ENCODE measurements at regions not wholly inside any gene's neighbourhood (a gene's known extent, or its start where the extent isn't known, plus 50 kb on each side); places are given as distances from the start of the nearest gene placed in this dataset.
"Not testable (repeated sequence)": the region's sequence is repeated elsewhere in the genome, so short reads cannot be mapped to it uniquely, and the experiment has no call there.

- no peak overlapping the region for H3K4me3 ChIP-seq (replicated peaks; ENCODE audit: low read depth, low read length)
- no peak for DNase-seq (ENCODE audit: low read depth)
- no peak for TF ChIP-seq CTCF (IDR thresholded peaks at IDR 0.05; ENCODE audit: low read length, missing control alignments)
These were observed 498.7 kb downstream of the PREX1 start for GRCh38 chr20:48329031-48329615.

GRCh38 chr20:48327848-48328247 is 500.0 kb downstream of the PREX1 start:
- H3K4me3 ChIP-seq (replicated peaks; ENCODE audit: low read depth, low read length); DNase-seq (ENCODE audit: low read depth): not testable (repeated sequence)

- no peak for DNase-seq (ENCODE audit: low read depth)
- H3K4me3 ChIP-seq (replicated peaks; ENCODE audit: low read depth, low read length), result no peak overlapping the region
- no peak for TF ChIP-seq CTCF (IDR thresholded peaks at IDR 0.05; ENCODE audit: low read length, missing control alignments)
These were observed 500.9 kb downstream of the PREX1 start for GRCh38 chr20:48326868-48327267.

DNA sequence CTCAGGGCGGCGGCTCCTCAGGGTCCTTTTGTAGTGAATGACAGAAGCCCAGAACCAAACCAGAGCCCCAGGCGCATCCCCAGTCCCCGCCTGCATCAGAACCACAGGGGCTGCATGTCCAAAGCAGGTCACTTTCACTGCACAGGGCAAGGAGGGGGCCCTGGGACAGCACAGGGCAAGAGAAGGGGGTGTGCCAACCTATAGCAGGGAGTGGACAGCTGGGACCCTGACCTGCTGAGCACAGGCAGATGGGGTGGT is 501.4 kb downstream of the PREX1 start:
- H3K4me3 ChIP-seq (replicated peaks; ENCODE audit: low read depth, low read length), result no peak overlapping the region
- no peak for TF ChIP-seq CTCF (IDR thresholded peaks at IDR 0.05; ENCODE audit: low read length, missing control alignments)
- DNase-seq (ENCODE audit: low read depth), result no peak

- no peak for TF ChIP-seq CTCF (IDR thresholded peaks at IDR 0.05; ENCODE audit: low read length, missing control alignments)
- no peak for DNase-seq (ENCODE audit: low read depth)
These were observed 502.0 kb downstream of the PREX1 start for GRCh38 chr20:48325656-48326433.

DNA sequence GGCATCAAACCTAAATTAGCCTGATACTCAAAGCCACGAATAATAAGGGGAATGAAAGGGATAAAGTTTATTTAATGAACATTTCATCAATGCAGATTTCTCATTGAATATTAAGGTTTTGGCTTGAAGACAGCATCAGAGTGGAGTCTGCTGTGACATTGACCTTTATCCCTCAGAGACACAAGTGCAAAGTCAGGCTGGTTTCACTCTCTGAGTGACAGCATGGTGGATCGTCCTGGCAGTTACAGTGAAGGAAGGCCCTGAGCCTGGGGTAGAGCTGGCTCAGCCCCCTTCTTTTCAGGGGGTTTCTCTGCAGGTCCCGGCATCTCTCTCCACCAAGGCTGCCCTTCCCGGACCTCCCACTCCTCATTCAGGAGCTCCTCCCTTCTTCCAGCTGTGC is 503.1 kb downstream of the PREX1 start:
- no peak for DNase-seq (ENCODE audit: low read depth)
- no peak overlapping the region for H3K4me3 ChIP-seq (replicated peaks; ENCODE audit: low read depth, low read length)
- TF ChIP-seq CTCF (IDR thresholded peaks at IDR 0.05; ENCODE audit: low read length, missing control alignments), result no peak

More at GRCh38 chr20:48325656-48326433, 502.0 kb downstream of the PREX1 start:
- no peak overlapping the region for H3K4me3 ChIP-seq (replicated peaks; ENCODE audit: low read depth, low read length)

GRCh38 chr20:48321271-48321670 is 506.5 kb downstream of the PREX1 start:
- DNase-seq (ENCODE audit: low read depth), result no peak
- no peak overlapping the region for H3K4me3 ChIP-seq (replicated peaks; ENCODE audit: low read depth, low read length)
- no peak for TF ChIP-seq CTCF (IDR thresholded peaks at IDR 0.05; ENCODE audit: low read length, missing control alignments)

All from fibroblast of pulmonary artery (primary cell).